ENCODE measurements at regions not wholly inside any gene's neighbourhood (a gene's known extent, or its start where the extent isn't known, plus 50 kb on each side); places are given as distances from the start of the nearest gene placed in this dataset.
A peak's percentile ranks its signal among the peaks of the same experiment; 100 is the strongest.

DNA sequence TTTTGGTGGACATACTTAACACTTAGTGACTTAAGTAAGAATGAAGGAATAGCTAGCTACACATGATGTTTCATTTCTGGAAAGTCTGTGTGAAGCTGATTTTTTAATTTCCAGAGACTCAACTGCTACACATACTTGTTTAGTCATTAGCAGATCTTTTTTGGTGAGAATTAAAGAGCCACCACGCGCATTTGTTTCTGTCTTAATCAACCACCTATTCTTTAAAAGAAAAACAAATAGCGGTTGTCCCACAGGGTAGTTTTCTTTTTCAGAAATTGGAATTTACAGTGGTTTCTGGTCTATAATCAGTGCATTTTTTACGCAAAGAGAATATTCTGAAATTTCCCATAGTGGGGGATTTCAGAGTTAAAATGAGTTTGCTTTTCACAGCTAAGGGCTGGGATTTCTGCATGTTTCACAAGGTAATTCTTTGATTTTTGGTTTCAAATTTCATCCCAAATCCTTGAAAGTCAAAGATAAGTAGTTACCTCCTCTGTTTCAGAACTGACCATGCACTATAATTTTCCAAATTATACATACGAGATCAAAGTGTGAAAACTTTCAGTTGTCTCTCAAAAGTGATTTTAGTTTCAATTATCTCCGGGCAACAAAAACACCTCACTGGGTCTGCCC lies 631.0 kb upstream of the GRM7 start:
- Histone ChIP-seq H3K4me3 (ENCODE audit: low read length in 2 of 2) (no peak overlapping the region), H3K27me3 (ENCODE audit: control insufficient read depth in 2 of 2, insufficient read depth in 1 of 2, low read length in 1 of 2) (no peaks in the 10 kb centered on the region), H3K4me1 (ENCODE audit: control insufficient read depth in 2 of 2, insufficient read depth in 2 of 2, low read length in 2 of 2) (no peaks in the 10 kb centered on the region), H3K36me3 (ENCODE audit: control insufficient read depth in 2 of 2, insufficient read depth in 2 of 2, low read length in 1 of 2) (no peaks in the 10 kb centered on the region), H3K9me3 (ENCODE audit: control insufficient read depth in 2 of 2, insufficient read depth in 1 of 2, low read length in 1 of 2) (no peaks in the 10 kb centered on the region), H3K27ac (ENCODE audit: low read depth in 1 of 2, low read length in 1 of 2) (no peak overlapping the region)
- 95% methylated on average over 6 of the region's 6 CpGs for WGBS
- no peak for DNase-seq (ENCODE audit: low read depth in 6 of 9, low spot score in 9 of 9)

DNA sequence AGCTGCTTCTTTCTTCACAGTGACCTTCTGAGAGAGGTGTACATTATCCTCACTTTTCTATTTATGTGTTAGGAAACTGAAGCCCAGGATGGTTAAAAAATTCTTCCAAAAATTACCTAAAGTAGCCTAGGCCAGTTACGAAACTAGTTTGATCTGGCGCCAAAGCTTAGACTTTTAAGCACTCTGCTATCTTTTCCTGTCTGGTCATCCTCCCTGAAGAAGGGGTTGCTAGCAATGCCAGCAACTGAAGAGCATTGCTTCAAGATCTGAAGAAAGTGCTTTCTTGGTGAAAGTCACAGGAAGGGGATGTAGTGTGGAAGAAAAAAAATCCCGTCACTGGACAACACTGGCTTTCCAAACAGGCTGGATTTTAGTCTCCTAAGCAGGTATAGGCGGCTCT lies 618.8 kb upstream of the GRM7 start:
- no peak for DNase-seq (ENCODE audit: low read depth in 6 of 9, low spot score in 9 of 9)
- H3K36me3 ChIP-seq (ENCODE audit: control insufficient read depth in 2 of 2, insufficient read depth in 2 of 2, low read length in 1 of 2), result no peaks in the 10 kb centered on the region
- H3K27me3 ChIP-seq (ENCODE audit: control insufficient read depth in 2 of 2, insufficient read depth in 1 of 2, low read length in 1 of 2), result no peaks in the 10 kb centered on the region
- no peak overlapping the region for H3K4me3 ChIP-seq (ENCODE audit: low read length in 2 of 2)
- H3K27ac ChIP-seq (ENCODE audit: low read depth in 1 of 2, low read length in 1 of 2), result no peak overlapping the region
- no peaks in the 10 kb centered on the region for H3K4me1 ChIP-seq (ENCODE audit: control insufficient read depth in 2 of 2, insufficient read depth in 2 of 2, low read length in 2 of 2)
- 96% methylated on average over 4 of the region's 4 CpGs for WGBS
- peaks cover 0 to 5% of the 10 kb centered on the region in 2 donors for H3K9me3 ChIP-seq (ENCODE audit: control insufficient read depth in 2 of 2, insufficient read depth in 1 of 2, low read length in 1 of 2)

DNA sequence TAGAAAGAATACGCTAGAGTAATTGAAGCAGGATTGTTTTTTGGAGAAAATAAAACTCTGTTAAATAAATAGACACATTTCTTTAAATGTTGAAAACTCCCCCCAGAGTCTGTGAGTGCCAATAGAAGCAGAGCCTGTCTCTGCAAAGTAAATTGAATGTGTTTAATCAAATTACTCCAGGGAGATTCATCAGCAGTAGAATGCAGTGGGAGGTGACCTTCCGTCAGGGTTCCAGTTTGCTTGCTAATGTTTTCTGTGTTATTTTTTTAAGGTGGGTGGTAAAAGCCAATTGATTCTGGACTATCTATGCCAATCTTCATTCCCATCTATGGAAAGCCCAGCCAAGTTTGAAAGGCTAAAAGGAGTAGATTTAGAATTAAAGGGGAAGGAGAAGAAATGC lies 612.4 kb upstream of the GRM7 start:
- no peak for DNase-seq (ENCODE audit: low read depth in 6 of 9, low spot score in 9 of 9)
- H3K36me3 ChIP-seq (ENCODE audit: control insufficient read depth in 2 of 2, insufficient read depth in 2 of 2, low read length in 1 of 2), result no peaks in the 10 kb centered on the region
- 93% methylated on average over 2 of the region's 2 CpGs for WGBS
- no peaks in the 10 kb centered on the region for H3K27me3 ChIP-seq (ENCODE audit: control insufficient read depth in 2 of 2, insufficient read depth in 1 of 2, low read length in 1 of 2)
- H3K27ac ChIP-seq (ENCODE audit: low read depth in 1 of 2, low read length in 1 of 2), result no peak overlapping the region
- H3K9me3 ChIP-seq (ENCODE audit: control insufficient read depth in 2 of 2, insufficient read depth in 1 of 2, low read length in 1 of 2), result no peaks in the 10 kb centered on the region
- no peaks in the 10 kb centered on the region for H3K4me1 ChIP-seq (ENCODE audit: control insufficient read depth in 2 of 2, insufficient read depth in 2 of 2, low read length in 2 of 2)
- H3K4me3 ChIP-seq (ENCODE audit: low read length in 2 of 2), result no peak overlapping the region

DNA sequence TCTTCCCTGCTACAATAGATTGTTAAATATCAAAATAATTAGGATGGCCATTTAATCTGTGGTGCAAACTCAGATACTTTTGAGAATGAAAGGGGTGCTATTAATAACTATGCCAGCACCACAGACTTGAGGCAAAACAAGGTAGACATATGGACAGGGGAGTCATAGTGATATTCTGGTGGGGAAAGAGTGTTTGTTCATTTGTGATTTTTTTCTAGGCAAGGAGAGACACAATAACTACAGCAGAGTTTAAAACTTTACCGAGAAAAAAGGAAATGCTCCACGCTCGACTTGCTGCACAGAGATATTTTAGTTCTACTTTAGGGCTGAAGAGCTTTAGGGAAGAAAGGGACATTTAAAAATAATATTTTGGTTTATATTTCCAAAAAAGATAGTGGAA lies 611.2 kb upstream of the GRM7 start:
- no peaks in the 10 kb centered on the region for H3K9me3 ChIP-seq (ENCODE audit: control insufficient read depth in 2 of 2, insufficient read depth in 1 of 2, low read length in 1 of 2)
- no peaks in the 10 kb centered on the region for H3K4me1 ChIP-seq (ENCODE audit: control insufficient read depth in 2 of 2, insufficient read depth in 2 of 2, low read length in 2 of 2)
- H3K27ac ChIP-seq (ENCODE audit: low read depth in 1 of 2, low read length in 1 of 2), result no peak overlapping the region
- WGBS, result 16% methylated on average over 3 of the region's 3 CpGs
- no peak overlapping the region for H3K4me3 ChIP-seq (ENCODE audit: low read length in 2 of 2)
- no peaks in the 10 kb centered on the region for H3K27me3 ChIP-seq (ENCODE audit: control insufficient read depth in 2 of 2, insufficient read depth in 1 of 2, low read length in 1 of 2)
- no peak for DNase-seq (ENCODE audit: low read depth in 6 of 9, low spot score in 9 of 9)
- no peaks in the 10 kb centered on the region for H3K36me3 ChIP-seq (ENCODE audit: control insufficient read depth in 2 of 2, insufficient read depth in 2 of 2, low read length in 1 of 2)

DNA sequence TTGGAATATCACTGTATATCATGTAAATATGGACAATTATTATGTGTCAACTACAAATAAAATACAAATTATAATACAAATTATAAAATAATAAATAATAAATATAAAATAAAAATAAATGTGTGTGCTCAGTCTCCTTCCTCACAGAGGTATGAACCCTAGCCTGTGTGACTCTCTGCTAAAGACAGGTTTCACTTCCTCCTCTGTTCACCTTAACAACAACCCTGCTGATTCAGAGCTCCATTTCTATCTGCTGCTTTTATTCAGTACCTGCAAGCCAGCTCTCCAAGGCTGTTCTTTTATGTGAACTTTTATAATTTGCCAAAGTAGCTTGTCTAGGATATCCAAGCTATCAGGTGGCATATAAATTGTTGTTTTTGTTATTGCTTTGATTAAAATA lies 610.7 kb upstream of the GRM7 start:
- no peaks in the 10 kb centered on the region for H3K27me3 ChIP-seq (ENCODE audit: control insufficient read depth in 2 of 2, insufficient read depth in 1 of 2, low read length in 1 of 2)
- no peaks in the 10 kb centered on the region for H3K4me1 ChIP-seq (ENCODE audit: control insufficient read depth in 2 of 2, insufficient read depth in 2 of 2, low read length in 2 of 2)
- no peaks in the 10 kb centered on the region for H3K36me3 ChIP-seq (ENCODE audit: control insufficient read depth in 2 of 2, insufficient read depth in 2 of 2, low read length in 1 of 2)
- peak in 1 of 9 donors; percentile 9 for DNase-seq (ENCODE audit: low read depth in 6 of 9, low spot score in 9 of 9)
- H3K4me3 ChIP-seq (ENCODE audit: low read length in 2 of 2), result no peak overlapping the region
- no peaks in the 10 kb centered on the region for H3K9me3 ChIP-seq (ENCODE audit: control insufficient read depth in 2 of 2, insufficient read depth in 1 of 2, low read length in 1 of 2)
- no peak overlapping the region for H3K27ac ChIP-seq (ENCODE audit: low read depth in 1 of 2, low read length in 1 of 2)

DNA sequence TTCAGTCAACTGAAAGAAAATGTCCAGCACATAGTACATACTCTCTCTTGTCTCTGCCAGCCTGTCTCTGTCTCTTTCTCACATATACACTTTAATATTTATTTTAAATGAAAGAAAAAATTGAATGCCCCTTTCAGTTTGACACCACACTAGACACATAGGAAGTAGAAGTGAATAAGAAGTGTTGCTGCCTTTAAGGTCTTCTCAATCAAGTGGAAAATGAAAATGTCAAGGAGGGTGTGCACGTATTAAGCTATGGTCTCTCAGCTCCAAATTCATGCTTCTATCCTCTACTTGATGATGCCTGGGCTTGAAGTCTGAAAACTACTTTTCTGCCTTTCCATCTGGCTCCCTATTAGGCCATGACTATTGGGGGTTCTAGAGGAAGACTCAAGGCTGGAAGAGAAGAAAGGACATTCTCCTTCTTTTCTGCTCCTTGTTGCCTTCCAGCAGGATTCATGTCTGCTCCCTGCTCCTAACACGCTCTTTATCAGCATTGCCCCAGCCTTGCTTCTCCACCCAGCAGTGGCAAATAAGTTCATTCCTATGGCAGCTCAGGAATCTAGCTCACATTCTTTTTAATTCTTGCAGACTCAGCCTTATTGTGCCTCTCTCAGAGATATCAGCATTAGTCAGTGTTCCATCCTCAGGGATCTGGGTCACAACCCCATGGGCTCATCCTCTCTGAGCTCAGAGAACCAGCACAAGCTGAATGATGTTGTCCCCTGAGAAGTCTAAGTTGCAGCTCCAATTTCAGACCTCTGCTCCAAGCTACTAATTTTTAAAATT lies 609.1 kb upstream of the GRM7 start:
- no peak for DNase-seq (ENCODE audit: low read depth in 6 of 9, low spot score in 9 of 9)
- H3K4me3 ChIP-seq (ENCODE audit: low read length in 2 of 2), result no peak overlapping the region
- H3K4me1 ChIP-seq (ENCODE audit: control insufficient read depth in 2 of 2, insufficient read depth in 2 of 2, low read length in 2 of 2), result no peaks in the 10 kb centered on the region
- no peak overlapping the region for H3K27ac ChIP-seq (ENCODE audit: low read depth in 1 of 2, low read length in 1 of 2)
- H3K36me3 ChIP-seq (ENCODE audit: control insufficient read depth in 2 of 2, insufficient read depth in 2 of 2, low read length in 1 of 2), result no peaks in the 10 kb centered on the region
- H3K27me3 ChIP-seq (ENCODE audit: control insufficient read depth in 2 of 2, insufficient read depth in 1 of 2, low read length in 1 of 2), result no peaks in the 10 kb centered on the region
- 91% methylated on average over 2 of the region's 2 CpGs for WGBS
- no peaks in the 10 kb centered on the region for H3K9me3 ChIP-seq (ENCODE audit: control insufficient read depth in 2 of 2, insufficient read depth in 1 of 2, low read length in 1 of 2)

DNA sequence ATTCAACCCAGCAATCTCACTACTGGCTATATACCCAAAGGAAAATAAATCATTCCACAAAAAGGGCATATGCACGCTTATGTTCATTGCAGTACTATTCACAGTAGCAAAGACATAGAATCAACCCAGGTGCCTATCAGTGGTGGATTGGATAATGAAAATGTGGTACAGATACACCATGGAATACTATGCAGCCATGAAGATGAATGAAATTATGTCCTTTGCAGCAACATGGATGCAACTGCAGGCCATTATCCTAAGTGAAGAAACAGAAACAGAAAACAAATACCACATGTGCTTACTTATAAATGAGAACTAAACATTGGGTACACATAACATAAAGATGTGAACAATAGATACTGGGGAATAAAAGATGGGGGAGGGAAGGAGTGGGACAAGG lies 606.4 kb upstream of the GRM7 start:
- 92% methylated on average over 1 of the region's 1 CpG for WGBS
- no peaks in the 10 kb centered on the region for H3K36me3 ChIP-seq (ENCODE audit: control insufficient read depth in 2 of 2, insufficient read depth in 2 of 2, low read length in 1 of 2)
- no peaks in the 10 kb centered on the region for H3K27me3 ChIP-seq (ENCODE audit: control insufficient read depth in 2 of 2, insufficient read depth in 1 of 2, low read length in 1 of 2)
- H3K27ac ChIP-seq (ENCODE audit: low read depth in 1 of 2, low read length in 1 of 2), result no peak overlapping the region
- H3K9me3 ChIP-seq (ENCODE audit: control insufficient read depth in 2 of 2, insufficient read depth in 1 of 2, low read length in 1 of 2), result no peaks in the 10 kb centered on the region
- no peak for DNase-seq (ENCODE audit: low read depth in 6 of 9, low spot score in 9 of 9)
- no peak overlapping the region for H3K4me3 ChIP-seq (ENCODE audit: low read length in 2 of 2)
- H3K4me1 ChIP-seq (ENCODE audit: control insufficient read depth in 2 of 2, insufficient read depth in 2 of 2, low read length in 2 of 2), result no peaks in the 10 kb centered on the region

DNA sequence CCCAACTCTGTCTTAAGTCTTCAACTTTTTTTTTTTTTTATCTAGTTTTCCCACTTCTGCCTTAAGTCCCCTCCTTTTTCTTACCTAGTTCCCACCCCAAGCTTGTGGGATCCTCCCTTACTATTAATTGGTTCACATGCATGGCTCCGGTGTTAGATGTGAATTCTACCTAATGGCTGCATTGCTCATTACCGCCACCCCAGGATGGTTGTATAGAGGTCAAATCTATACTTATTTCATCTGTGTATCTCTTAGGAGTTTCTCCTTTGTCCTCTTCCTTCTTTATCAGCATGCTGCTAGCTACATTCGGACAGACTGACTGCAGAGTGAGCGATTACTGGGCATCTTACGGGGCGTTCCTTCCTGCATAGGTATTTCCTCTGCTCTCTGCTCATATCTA lies 605.7 kb upstream of the GRM7 start:
- H3K9me3 ChIP-seq (ENCODE audit: control insufficient read depth in 2 of 2, insufficient read depth in 1 of 2, low read length in 1 of 2), result no peaks in the 10 kb centered on the region
- no peak overlapping the region for H3K27ac ChIP-seq (ENCODE audit: low read depth in 1 of 2, low read length in 1 of 2)
- 97% methylated on average over 6 of the region's 6 CpGs for WGBS
- no peaks in the 10 kb centered on the region for H3K4me1 ChIP-seq (ENCODE audit: control insufficient read depth in 2 of 2, insufficient read depth in 2 of 2, low read length in 2 of 2)
- H3K27me3 ChIP-seq (ENCODE audit: control insufficient read depth in 2 of 2, insufficient read depth in 1 of 2, low read length in 1 of 2), result no peaks in the 10 kb centered on the region
- H3K36me3 ChIP-seq (ENCODE audit: control insufficient read depth in 2 of 2, insufficient read depth in 2 of 2, low read length in 1 of 2), result no peaks in the 10 kb centered on the region
- DNase-seq (ENCODE audit: low read depth in 6 of 9, low spot score in 9 of 9), result no peak
- H3K4me3 ChIP-seq (ENCODE audit: low read length in 2 of 2), result no peak overlapping the region

DNA sequence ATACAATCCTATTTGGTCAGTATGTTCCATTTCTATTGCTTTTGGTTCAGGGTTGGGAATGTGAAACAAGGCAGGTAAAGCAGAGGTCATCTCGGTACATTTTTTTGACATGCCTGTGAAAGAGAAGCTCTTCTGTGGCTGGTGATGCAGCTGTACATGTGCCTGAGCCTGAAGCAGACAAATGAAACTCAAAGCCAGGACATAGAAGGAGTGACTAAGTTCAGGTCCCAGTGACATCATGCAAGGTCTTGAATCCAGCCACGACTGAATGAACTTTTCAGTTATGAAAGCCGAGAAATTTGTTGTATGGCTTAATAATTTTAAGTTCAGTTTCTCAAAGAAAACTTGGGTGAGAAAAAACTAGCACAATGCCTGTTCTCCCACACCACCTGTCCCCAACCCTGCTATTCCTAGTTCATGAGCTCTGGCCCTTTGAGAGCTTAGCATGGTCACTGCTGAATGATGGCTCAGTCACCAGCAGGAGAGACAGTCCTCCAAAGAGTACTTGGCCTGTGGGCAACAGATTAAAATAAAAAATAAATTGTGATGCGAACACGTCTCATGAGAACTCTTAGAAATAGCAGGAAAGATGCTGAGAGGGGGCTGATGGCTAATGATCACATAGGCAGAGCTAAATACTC lies 600.2 kb upstream of the GRM7 start:
- 93% methylated on average over 5 of the region's 5 CpGs for WGBS
- Histone ChIP-seq H3K27me3 (ENCODE audit: control insufficient read depth in 2 of 2, insufficient read depth in 1 of 2, low read length in 1 of 2) (no peaks in the 10 kb centered on the region), H3K4me3 (ENCODE audit: low read length in 2 of 2) (no peak overlapping the region), H3K9me3 (ENCODE audit: control insufficient read depth in 2 of 2, insufficient read depth in 1 of 2, low read length in 1 of 2) (no peaks in the 10 kb centered on the region), H3K36me3 (ENCODE audit: control insufficient read depth in 2 of 2, insufficient read depth in 2 of 2, low read length in 1 of 2) (no peaks in the 10 kb centered on the region), H3K4me1 (ENCODE audit: control insufficient read depth in 2 of 2, insufficient read depth in 2 of 2, low read length in 2 of 2) (no peaks in the 10 kb centered on the region), H3K27ac (ENCODE audit: low read depth in 1 of 2, low read length in 1 of 2) (no peak overlapping the region)
- DNase-seq (ENCODE audit: low read depth in 6 of 9, low spot score in 9 of 9), result no peak
